H1 (cell line): ENCODE measurements at regions not wholly inside any gene's neighbourhood (a gene's known extent, or its start where the extent isn't known, plus 50 kb on each side); places are given as distances from the start of the nearest gene placed in this dataset.

Experiments used
- CBX8 ChIP-seq: fragments of 300-800, 300-1000 bp; sonication (generic); IDR thresholded peaks from 2 replicates; pipeline ENCODE4 v1.7.1; 2016; ENCODE audit warnings: low read depth, low read length, borderline replicate concordance
- CEBPB ChIP-seq: IDR thresholded peaks from 2 replicates; pipeline ENCODE4 v1.6.1; 2012; ENCODE audit warnings: low read depth, low read length
- EP300 ChIP-seq, 2 experiments: IDR thresholded peaks; 1 replicate in 1 of 2; 2 replicates in 1 of 2; pipeline ENCODE4 v1.6.1; 2011 to 2012; ENCODE audit warnings: low read depth in 2 of 2, low read length in 2 of 2, mild to moderate bottlenecking in 2 of 2, borderline replicate concordance in 1 of 2, inconsistent platforms in 1 of 2, moderate library complexity in 1 of 2
- KDM5A ChIP-seq: fragments of 200-600 bp; IDR thresholded peaks from 2 replicates; pipeline ENCODE4 v1.7.1; 2012; ENCODE audit warnings: mild to moderate bottlenecking, low read length, inconsistent platforms, mixed read lengths
- NANOG ChIP-seq: IDR thresholded peaks from 2 replicates; pipeline ENCODE4 v1.6.1; 2011; ENCODE audit warnings: low read length, low read depth, mild to moderate bottlenecking, inconsistent platforms; ENCODE audit not compliant: insufficient read depth, poor library complexity, severe bottlenecking
- PHF8 ChIP-seq: fragments of 200-600 bp; sonication (generic); conservative IDR thresholded peaks from 2 replicates; pipeline ENCODE4 v1.7.1; 2012; ENCODE audit warnings: low read depth, mild to moderate bottlenecking, inconsistent platforms, low read length, moderate library complexity
- POLR2A ChIP-seq, 2 experiments: IDR thresholded peaks; 1 replicate in 1 of 2; 2 replicates in 1 of 2; pipeline ENCODE4 v1.6.1; 2011; ENCODE audit warnings: low read depth in 2 of 2, low read length in 2 of 2, mild to moderate bottlenecking in 2 of 2; ENCODE audit errors: control extremely low read depth in 1 of 2
- POLR2AphosphoS5 ChIP-seq: IDR thresholded peaks from 2 replicates; pipeline ENCODE4 v1.6.1; 2011; ENCODE audit warnings: low read depth, low read length

GRCh38 chr11:16598032-16598431 is 140.4 kb upstream of the C11orf58 start (continued):
- no peak for TF ChIP-seq CBX8
- TF ChIP-seq EP300 (IDR thresholded peaks at IDR 0.05; ENCODE audit: borderline replicate concordance in 1 of 2, low read depth in 2 of 2, low read length in 2 of 2), result no peak
- TF ChIP-seq PHF8, result no peak
- no peak for TF ChIP-seq POLR2A (IDR thresholded peaks at IDR 0.05; ENCODE audit: control extremely low read depth in 1 of 2, low read depth in 2 of 2, low read length in 2 of 2)
- no peak for TF ChIP-seq CEBPB
- no peak for TF ChIP-seq POLR2AphosphoS5
- TF ChIP-seq KDM5A, result no peak
- no peak for TF ChIP-seq NANOG
